AG09309 (cell line): ENCODE measurements at regions not wholly inside any gene's neighbourhood (a gene's known extent, or its start where the extent isn't known, plus 50 kb on each side); places are given as distances from the start of the nearest gene placed in this dataset.
A peak's percentile ranks its signal among the peaks of the same experiment; 100 is the strongest.
"Not testable (repeated sequence)": the region's sequence is repeated elsewhere in the genome, so short reads cannot be mapped to it uniquely, and the experiment has no call there.

Source experiments
- DNase-seq: peaks from one replicate; pipeline ENCODE4 v3.0.0-alpha.2; 2010; ENCODE audit warnings: low read depth
- H3K4me3 ChIP-seq: 2 replicates; pipeline ENCODE4 v1.5.1; 2011; ENCODE audit warnings: mild to moderate bottlenecking, low read depth, low read length, moderate library complexity; ENCODE audit not compliant: control insufficient read depth
- TF ChIP-seq, protein P1 (sequence below): IDR thresholded peaks from 2 replicates; pipeline ENCODE4 v1.5.1; 2011; ENCODE audit warnings: mild to moderate bottlenecking, low read depth, low read length, inconsistent platforms; ENCODE audit not compliant: insufficient read depth, control insufficient read depth; ENCODE audit errors: missing control alignments

DNA sequence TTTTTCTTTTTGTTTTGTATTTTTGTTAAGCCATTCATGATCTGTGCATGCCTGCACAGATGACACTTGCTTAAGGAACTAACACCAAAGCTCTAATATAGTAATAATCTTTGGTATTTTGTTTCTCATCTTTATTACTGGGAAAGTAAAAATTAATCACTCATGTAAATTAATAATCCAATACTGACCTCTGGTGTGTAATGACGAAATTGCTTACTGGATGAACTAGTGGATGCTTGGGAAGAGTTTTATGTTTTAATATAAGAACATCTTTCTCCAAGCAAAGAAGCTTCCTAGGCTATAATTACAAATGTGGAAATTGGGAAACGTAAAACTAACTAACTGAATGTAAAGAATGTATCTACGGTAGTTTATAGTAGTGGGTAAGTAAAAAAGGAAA lies 147.9 kb downstream of the POTEC start:
- not testable (repeated sequence) for H3K4me3 ChIP-seq, DNase-seq
- TF ChIP-seq, protein P1, sequence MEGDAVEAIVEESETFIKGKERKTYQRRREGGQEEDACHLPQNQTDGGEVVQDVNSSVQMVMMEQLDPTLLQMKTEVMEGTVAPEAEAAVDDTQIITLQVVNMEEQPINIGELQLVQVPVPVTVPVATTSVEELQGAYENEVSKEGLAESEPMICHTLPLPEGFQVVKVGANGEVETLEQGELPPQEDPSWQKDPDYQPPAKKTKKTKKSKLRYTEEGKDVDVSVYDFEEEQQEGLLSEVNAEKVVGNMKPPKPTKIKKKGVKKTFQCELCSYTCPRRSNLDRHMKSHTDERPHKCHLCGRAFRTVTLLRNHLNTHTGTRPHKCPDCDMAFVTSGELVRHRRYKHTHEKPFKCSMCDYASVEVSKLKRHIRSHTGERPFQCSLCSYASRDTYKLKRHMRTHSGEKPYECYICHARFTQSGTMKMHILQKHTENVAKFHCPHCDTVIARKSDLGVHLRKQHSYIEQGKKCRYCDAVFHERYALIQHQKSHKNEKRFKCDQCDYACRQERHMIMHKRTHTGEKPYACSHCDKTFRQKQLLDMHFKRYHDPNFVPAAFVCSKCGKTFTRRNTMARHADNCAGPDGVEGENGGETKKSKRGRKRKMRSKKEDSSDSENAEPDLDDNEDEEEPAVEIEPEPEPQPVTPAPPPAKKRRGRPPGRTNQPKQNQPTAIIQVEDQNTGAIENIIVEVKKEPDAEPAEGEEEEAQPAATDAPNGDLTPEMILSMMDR, result peak; percentile 4

DNA sequence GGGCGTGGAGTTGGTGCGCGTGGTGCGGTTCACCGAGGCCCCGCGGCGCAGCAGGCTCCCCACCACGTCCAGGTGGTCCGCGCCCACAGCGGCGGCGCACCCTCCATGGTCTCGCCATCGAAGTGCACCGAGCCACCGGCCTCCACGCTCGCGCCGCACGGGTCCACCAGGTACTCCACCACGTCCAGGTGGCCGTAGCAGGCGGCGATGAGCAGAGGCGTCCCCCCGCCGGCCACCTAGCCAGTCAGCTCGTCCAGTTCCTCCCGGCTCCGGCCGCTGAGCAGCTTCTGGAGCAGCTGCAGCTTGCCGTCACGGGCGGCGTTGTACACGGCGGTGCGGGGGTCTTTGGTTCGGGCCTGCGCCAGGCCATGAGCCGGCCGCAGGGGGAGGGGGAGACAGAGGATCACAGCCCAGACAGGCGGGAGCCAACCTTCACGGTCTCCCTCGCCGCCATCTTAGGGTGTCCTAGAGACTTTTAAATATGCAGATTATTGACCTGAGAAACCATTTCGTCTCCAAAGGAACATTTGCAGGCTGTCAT lies 149.8 kb downstream of the POTEC start:
- H3K4me3 ChIP-seq, DNase-seq: not testable (repeated sequence)

DNA sequence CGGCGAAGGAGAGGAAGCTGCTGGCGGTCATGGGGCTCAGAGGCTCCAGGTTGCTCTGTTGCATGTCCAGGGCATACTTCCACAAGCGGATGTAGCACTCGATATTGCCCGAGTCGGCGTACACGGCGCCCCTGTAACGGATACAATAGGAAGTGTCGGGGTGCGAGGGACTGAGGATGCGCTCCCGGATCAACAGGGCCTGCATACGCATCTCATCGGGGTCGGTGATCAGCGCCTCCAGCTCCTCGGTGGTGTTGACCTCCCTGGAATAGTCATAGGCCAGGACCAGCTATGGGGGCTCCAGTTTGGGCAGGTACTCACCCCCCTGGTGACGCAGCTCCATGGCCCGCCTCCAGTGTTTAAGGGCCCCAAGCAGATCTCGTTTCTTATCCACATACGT lies 150.8 kb downstream of the POTEC start:
- H3K4me3 ChIP-seq, DNase-seq: not testable (repeated sequence)

DNA sequence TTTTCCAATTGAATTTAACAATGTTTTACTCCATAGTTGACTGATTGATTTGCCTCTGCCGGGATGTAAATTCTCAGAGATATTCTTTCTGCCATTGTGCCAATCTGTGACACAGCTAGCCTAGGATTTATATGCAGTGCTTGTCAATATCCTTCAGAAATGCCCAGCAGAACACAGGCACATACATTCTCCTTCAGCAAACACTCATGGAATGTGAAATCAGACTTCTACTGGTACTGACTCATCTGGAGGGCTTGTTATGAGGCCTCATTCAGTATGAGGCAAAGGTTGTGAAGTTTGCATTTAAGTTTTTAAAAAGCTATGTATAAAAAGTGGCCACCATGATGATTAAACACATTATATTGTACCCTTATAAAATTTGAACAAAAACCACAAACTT lies 158.4 kb downstream of the POTEC start:
- DNase-seq, H3K4me3 ChIP-seq: not testable (repeated sequence)

DNA sequence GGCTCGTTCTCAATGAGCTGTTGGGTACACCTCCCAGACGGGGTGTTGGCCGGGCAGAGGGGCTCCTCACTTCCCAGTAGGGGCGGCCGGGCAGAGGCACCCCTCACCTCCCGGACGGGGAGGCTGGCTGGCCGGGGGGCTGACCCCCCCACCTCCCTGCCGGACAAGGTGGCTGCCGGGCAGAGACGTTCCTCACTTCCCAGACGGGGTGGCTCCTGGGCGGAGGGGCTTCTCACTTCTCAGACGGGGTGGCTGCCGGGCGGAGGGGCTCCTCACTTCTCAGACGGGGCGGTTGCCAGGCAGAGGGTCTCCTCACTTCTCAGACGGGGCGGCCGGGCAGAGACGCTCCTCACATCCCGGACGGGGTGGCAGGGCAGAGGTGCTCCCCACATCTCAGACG lies 160.7 kb downstream of the POTEC start:
- not testable (repeated sequence) for DNase-seq, H3K4me3 ChIP-seq

DNA sequence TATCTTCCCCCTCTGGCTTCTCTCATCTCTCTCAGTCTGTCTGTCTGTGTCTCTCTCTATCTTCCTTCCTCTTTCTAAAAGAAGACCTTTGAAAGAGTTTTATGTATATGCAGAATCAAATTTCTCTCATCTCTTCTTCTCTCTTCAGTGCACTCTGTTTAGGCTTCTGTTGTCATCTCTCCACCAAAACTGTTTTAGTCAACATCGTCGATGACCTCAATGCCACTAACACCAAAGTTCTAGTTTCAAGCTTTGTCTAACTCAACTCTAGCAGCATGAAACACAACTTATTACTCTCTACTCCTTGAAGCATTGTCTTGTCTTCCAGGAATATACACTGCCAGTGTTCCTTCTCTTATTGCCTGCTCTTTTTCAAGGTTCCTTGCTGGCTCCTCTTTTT lies 163.9 kb downstream of the POTEC start:
- not testable (repeated sequence) for H3K4me3 ChIP-seq, DNase-seq

DNA sequence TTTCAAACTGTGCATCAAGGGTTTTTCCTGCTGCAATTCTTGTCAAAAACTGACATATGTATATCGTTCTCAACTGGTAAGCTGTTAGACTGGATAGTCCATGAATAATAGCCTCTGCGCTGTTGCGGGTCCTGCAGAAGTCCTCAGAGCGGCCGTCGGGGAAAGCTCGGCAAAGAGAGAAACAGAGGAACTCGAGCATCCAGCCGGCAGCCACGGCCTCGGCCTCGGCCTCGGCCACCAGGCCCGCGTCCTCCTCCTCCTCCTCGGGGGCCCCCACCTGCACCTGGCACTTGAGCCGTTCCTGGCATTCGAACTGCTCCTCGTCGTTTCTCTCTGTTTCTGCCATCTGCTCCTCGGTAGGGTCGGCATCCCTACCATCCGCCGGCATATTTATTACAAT lies 165.0 kb downstream of the POTEC start:
- not testable (repeated sequence) for H3K4me3 ChIP-seq, DNase-seq

DNA sequence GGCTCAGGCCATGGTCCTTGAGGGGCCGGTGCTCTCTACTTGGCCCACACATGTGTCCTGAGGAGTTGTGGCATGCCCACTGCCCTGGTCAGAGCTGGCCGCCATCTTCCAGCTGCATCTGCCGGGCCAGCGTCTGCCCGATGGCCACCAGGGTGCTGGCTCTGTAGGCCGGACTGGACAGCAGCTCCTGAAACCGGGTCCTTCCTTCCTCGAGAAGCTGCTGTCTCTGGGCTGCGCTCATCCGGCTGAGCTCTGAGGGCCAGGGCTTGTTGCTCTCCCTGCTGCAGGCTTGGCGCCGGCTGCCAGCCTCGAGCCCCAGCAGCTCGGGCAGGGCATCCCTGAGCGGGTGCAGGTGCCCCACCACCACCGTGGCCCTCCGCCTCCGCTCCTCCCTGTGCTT lies 182.1 kb downstream of the POTEC start:
- H3K4me3 ChIP-seq, result not testable (repeated sequence)

DNA sequence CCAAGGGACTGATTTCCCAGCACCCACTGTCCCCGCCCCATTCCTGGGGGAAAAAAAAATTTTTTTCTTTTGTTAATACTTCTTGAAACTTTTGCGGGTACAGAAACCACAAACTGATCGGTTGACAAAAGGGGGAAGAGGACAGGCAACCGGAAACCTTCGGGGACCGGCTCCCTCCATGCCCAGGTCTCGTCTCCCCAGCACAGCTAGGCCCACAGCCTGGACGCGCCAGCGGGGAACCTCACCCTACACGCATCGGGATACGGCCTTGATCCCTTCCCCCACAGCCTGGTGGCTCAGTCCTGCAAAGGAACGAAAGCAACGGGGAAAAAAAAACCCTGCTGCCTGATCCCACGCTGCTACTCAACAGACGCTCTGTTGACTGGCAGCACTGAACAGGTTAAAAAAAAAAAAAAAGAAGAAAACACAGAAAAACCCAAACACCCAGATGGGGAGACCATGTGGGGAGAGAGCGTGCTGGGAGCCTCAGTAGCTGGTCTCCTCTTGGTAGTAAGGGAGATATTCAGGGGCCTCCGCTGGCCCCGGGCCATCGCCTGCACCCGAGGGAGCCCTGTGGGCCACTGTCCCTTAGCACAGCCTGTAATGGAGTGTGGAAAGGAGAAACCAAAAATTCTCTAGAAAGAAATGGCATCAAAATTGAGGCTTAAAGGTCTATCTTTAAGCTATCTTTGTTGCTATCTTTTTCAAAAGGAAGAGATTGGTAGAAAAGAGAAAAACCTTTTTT lies 185.7 kb downstream of the POTEC start:
- DNase-seq, result not testable (repeated sequence)

More for the DNA sequence above, 182.1 kb downstream of the POTEC start:
- not testable (repeated sequence) for DNase-seq

DNA sequence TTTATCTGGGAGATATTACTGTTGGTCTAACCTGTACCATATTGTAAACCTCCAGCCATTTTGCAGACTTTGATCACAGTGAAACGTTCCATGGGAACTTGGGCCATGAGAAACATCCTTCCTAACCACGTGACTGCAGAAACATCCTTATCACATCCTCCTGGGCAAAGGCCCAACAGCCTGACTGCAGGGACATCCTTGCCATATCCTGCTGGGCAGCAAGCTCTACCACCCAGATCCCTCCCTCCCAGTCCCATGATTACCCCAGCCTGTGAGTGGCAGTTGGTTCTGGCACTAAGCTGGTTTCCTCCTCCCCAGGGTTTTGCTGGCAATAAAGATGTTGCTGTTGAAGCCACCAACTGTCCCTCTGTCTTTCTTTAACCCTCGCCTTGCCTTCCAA lies 201.2 kb downstream of the POTEC start:
- not testable (repeated sequence) for DNase-seq, H3K4me3 ChIP-seq

More for the DNA sequence above, 185.7 kb downstream of the POTEC start:
- H3K4me3 ChIP-seq, result not testable (repeated sequence)

DNA sequence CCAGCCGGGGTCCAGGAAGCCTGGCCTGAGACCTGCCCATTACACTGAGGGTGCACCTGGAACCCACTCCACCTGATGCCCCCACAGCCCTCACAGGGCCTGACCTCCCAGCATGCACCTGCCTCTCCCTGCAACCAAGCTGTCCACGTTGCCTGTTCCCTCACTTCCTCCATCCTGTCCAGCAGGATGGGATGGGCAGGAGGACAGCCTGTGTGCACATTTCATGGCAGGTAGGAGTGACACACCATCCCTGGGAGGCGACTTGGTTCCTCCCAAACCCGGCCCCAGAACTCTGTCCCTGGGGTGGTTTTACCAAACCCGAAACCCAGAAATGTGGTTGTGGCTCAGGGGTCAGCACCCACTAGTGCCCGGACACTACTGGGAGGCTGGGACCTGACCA lies 203.8 kb upstream of the ZNF519 start:
- DNase-seq, H3K4me3 ChIP-seq: not testable (repeated sequence)

DNA sequence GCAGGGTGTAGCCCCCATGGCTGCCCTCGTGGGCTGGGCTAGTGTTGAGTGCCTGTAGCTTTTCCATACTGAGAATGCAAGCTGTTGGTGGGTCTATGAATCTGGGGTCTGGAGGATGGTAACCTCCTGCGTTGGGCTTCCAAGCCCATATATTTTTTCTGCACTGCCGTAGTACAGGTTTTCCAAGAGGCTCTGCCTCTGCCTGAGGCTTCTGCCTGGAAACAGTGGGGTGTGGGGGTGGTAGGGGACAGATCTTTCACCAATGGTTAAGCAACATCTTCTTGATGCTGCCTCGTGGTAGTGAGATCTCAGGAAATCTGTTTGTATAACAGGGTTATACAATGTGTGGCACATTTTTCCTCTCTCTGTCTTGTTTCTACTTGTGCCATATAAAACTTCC lies 189.0 kb upstream of the ZNF519 start:
- not testable (repeated sequence) for H3K4me3 ChIP-seq, DNase-seq

DNA sequence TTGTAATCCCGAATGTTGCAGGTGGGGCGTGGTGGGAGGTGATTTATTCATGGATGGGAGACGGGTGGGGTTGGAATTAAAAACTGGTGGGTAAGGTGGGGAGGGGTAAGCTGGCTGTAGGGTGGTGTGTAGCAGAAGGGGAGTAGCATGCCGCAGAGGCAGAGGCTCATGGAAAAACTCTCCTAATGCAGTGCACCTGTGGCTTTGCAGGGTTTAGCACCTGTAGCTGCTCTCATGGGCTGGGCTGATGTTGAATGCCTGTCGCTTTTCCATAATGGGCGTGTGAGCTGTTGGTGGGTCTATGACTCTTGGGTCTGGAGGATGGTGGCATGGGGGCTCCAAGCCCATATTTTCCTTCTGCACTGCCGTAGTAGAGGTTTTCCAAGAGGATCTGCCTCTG lies 169.0 kb upstream of the ZNF519 start:
- H3K4me3 ChIP-seq, DNase-seq: not testable (repeated sequence)

DNA sequence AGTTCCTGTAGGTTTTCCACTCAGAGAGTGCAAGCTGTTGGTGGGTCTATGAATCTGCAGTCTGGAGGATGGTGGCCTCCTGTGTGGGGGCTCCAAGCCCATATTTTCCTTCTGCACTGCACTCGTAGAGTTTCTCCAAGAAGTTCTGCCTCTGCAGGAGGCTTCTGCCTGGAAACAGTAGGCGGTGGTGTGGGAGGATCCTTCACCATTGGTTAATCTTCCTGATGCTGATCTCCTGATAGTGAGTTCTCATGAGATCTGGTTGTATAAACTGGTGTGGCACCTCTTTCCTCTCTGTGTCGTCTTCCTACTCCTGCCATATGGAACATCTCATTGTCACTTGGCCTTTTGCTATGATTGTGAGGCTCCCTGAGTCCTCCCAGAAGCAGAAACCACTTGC lies 162.8 kb upstream of the ZNF519 start:
- not testable (repeated sequence) for DNase-seq

More for the DNA sequence above, 162.8 kb upstream of the ZNF519 start:
- H3K4me3 ChIP-seq, result not testable (repeated sequence)
